ENCODE measurements at regions not wholly inside any gene's neighbourhood (a gene's known extent, or its start where the extent isn't known, plus 50 kb on each side); places are given as distances from the start of the nearest gene placed in this dataset.

GRCh38 chr5:105696440-105696839 is 1974.3 kb downstream of the EFNA5 start:
- no peak overlapping the region for H3K27ac ChIP-seq
- TF ChIP-seq CTCF (IDR thresholded peaks at IDR 0.05) = no peak
- no peak for DNase-seq (ENCODE audit: low spot score)

GRCh38 chr5:105695941-105696340 is 1974.8 kb downstream of the EFNA5 start:
- no peak for TF ChIP-seq CTCF (IDR thresholded peaks at IDR 0.05)
- DNase-seq (ENCODE audit: low spot score) = no peak
- Histone ChIP-seq H3K27ac (no peak overlapping the region), H3K4me3 (no peak overlapping the region)

More at GRCh38 chr5:105696440-105696839, 1974.3 kb downstream of the EFNA5 start:
- H3K4me3 ChIP-seq = no peak overlapping the region

GRCh38 chr5:105689596-105689995 is 1981.1 kb downstream of the EFNA5 start:
- Histone ChIP-seq H3K4me3 (no peak overlapping the region), H3K27ac (no peak overlapping the region)
- DNase-seq (ENCODE audit: low spot score) = no peak
- TF ChIP-seq CTCF (IDR thresholded peaks at IDR 0.05) = no peak

- no peak for DNase-seq (ENCODE audit: low spot score)
- Histone ChIP-seq H3K4me3 (no peak overlapping the region), H3K27ac (no peak overlapping the region)
- no peak for TF ChIP-seq CTCF (IDR thresholded peaks at IDR 0.05)
Observed at GRCh38 chr5:105688227-105688792, 1982.4 kb downstream of the EFNA5 start.

- H3K4me3 ChIP-seq = no peak overlapping the region
- H3K27ac ChIP-seq = no peak overlapping the region
- TF ChIP-seq CTCF (IDR thresholded peaks at IDR 0.05) = no peak
- no peak for DNase-seq (ENCODE audit: low spot score)
Observed at GRCh38 chr5:105687493-105687892, 1983.2 kb downstream of the EFNA5 start.

GRCh38 chr5:105685884-105686283 is 1984.9 kb downstream of the EFNA5 start:
- Histone ChIP-seq H3K27ac (no peak overlapping the region), H3K4me3 (no peak overlapping the region)
- DNase-seq (ENCODE audit: low spot score) = no peak
- TF ChIP-seq CTCF (IDR thresholded peaks at IDR 0.05) = no peak

GRCh38 chr5:105684799-105685198 is 1985.9 kb downstream of the EFNA5 start:
- DNase-seq (ENCODE audit: low spot score) = no peak
- TF ChIP-seq CTCF (IDR thresholded peaks at IDR 0.05) = no peak
- Histone ChIP-seq H3K27ac (no peak overlapping the region), H3K4me3 (no peak overlapping the region)
